ENCODE measurements at regions not wholly inside any gene's neighbourhood (a gene's known extent, or its start where the extent isn't known, plus 50 kb on each side); places are given as distances from the start of the nearest gene placed in this dataset.
"Not testable (repeated sequence)": the region's sequence is repeated elsewhere in the genome, so short reads cannot be mapped to it uniquely, and the experiment has no call there.

GRCh38 chr6:156691018-156691417 is 86.2 kb upstream of the ARID1B start:
- no peak for DNase-seq (ENCODE audit: low read depth in 4 of 4, low spot score in 3 of 4)

- DNase-seq (ENCODE audit: low read depth in 4 of 4, low spot score in 3 of 4) = no peak
These were observed 87.5 kb upstream of the ARID1B start for GRCh38 chr6:156689656-156690055.

GRCh38 chr6:156688620-156688971 is 88.6 kb upstream of the ARID1B start:
- no peak for DNase-seq (ENCODE audit: low read depth in 4 of 4, low spot score in 3 of 4)

- peak; percentile 27 to 63 (median 60) for DNase-seq (ENCODE audit: low read depth in 4 of 4, low spot score in 3 of 4)
These were observed 89.2 kb upstream of the ARID1B start for GRCh38 chr6:156687789-156688619.

GRCh38 chr6:156686995-156687788 is 90.0 kb upstream of the ARID1B start:
- peak; percentile 74 to 84 (median 78) for DNase-seq (ENCODE audit: low read depth in 4 of 4, low spot score in 3 of 4)

- DNase-seq (ENCODE audit: low read depth in 4 of 4, low spot score in 3 of 4) = peak in 3 of 4 donors; percentile 66 to 75 (median 70)
These were observed 90.7 kb upstream of the ARID1B start for GRCh38 chr6:156686301-156686994.

- no peak for DNase-seq (ENCODE audit: low read depth in 4 of 4, low spot score in 3 of 4)
These were observed 91.4 kb upstream of the ARID1B start for GRCh38 chr6:156685823-156686222.

- DNase-seq (ENCODE audit: low read depth in 4 of 4, low spot score in 3 of 4) = no peak
These were observed 93.4 kb upstream of the ARID1B start for GRCh38 chr6:156683821-156684220.

- no peak for DNase-seq (ENCODE audit: low read depth in 4 of 4, low spot score in 3 of 4)
These were observed 100.5 kb upstream of the ARID1B start for GRCh38 chr6:156676721-156677120.

- no peak for DNase-seq (ENCODE audit: low read depth in 4 of 4, low spot score in 3 of 4)
These were observed 103.0 kb upstream of the ARID1B start for GRCh38 chr6:156674197-156674596.

- not testable (repeated sequence) for DNase-seq (ENCODE audit: low read depth in 4 of 4, low spot score in 3 of 4)
These were observed 107.1 kb upstream of the ARID1B start for GRCh38 chr6:156670097-156670496.

- peak in 1 of 4 donors; percentile 37 for DNase-seq (ENCODE audit: low read depth in 4 of 4, low spot score in 3 of 4)
These were observed 115.1 kb upstream of the ARID1B start for GRCh38 chr6:156662025-156662445.

- DNase-seq (ENCODE audit: low read depth in 4 of 4, low spot score in 3 of 4) = no peak
These were observed 116.8 kb upstream of the ARID1B start for GRCh38 chr6:156660389-156660788.

GRCh38 chr6:156659822-156660198 is 117.4 kb upstream of the ARID1B start:
- no peak for DNase-seq (ENCODE audit: low read depth in 4 of 4, low spot score in 3 of 4)

- DNase-seq (ENCODE audit: low read depth in 4 of 4, low spot score in 3 of 4) = no peak
These were observed 118.0 kb upstream of the ARID1B start for GRCh38 chr6:156658966-156659821.

GRCh38 chr6:156658186-156658965 is 118.8 kb upstream of the ARID1B start:
- DNase-seq (ENCODE audit: low read depth in 4 of 4, low spot score in 3 of 4) = peak in 1 of 4 donors; percentile 57

GRCh38 chr6:156657296-156657695 is 119.9 kb upstream of the ARID1B start:
- no peak for DNase-seq (ENCODE audit: low read depth in 4 of 4, low spot score in 3 of 4)

- no peak for DNase-seq (ENCODE audit: low read depth in 4 of 4, low spot score in 3 of 4)
These were observed 122.0 kb upstream of the ARID1B start for GRCh38 chr6:156654919-156655918.
